ENCODE measurements at regions not wholly inside any gene's neighbourhood (a gene's known extent, or its start where the extent isn't known, plus 50 kb on each side); places are given as distances from the start of the nearest gene placed in this dataset.

GRCh38 chr3:88211096-88211890, 61.5 kb downstream of the C3orf38 start:
- TF ChIP-seq CTCF (IDR thresholded peaks at IDR 0.05; ENCODE audit: low read length) (no peak), EZH2 (IDR thresholded peaks at IDR 0.05; ENCODE audit: borderline replicate concordance, low read length) (no peak)

Data from OCI-LY1 (cell line).